NCI-H748 treated with DMSO at 0.1 percent for 48 hours (cell line): ENCODE measurements at regions not wholly inside any gene's neighbourhood (a gene's known extent, or its start where the extent isn't known, plus 50 kb on each side); places are given as distances from the start of the nearest gene placed in this dataset.
"Not testable (repeated sequence)": the region's sequence is repeated elsewhere in the genome, so short reads cannot be mapped to it uniquely, and the experiment has no call there.

Source experiments
- DNase-seq: peaks from one replicate; lab custom pipeline; 2025; lab: John Stamatoyannopoulos, UW

- DNase-seq, result no peak
Measured at GRCh38 chr22:44628835-44629234, 73.2 kb upstream of the PRR5 start.

- DNase-seq, result no peak
Measured at GRCh38 chr22:44628273-44628672, 73.7 kb upstream of the PRR5 start.

- no peak for DNase-seq
Measured at GRCh38 chr22:44627521-44628139, 74.4 kb upstream of the PRR5 start.

GRCh38 chr22:44625981-44626687 is 75.9 kb upstream of the PRR5 start:
- DNase-seq, result peak; percentile 44

- no peak for DNase-seq
Measured at GRCh38 chr22:44625421-44625760, 76.6 kb upstream of the PRR5 start.

GRCh38 chr22:44624689-44625420 is 77.1 kb upstream of the PRR5 start:
- DNase-seq, result no peak

- no peak for DNase-seq
Measured at GRCh38 chr22:44623771-44624510, 78.1 kb upstream of the PRR5 start.

- DNase-seq, result no peak
Measured at GRCh38 chr22:44622679-44623078, 79.3 kb upstream of the PRR5 start.

GRCh38 chr22:44622147-44622427 is 79.9 kb upstream of the PRR5 start:
- peak; percentile 65 for DNase-seq

GRCh38 chr22:44621401-44622146 is 80.4 kb upstream of the PRR5 start:
- no peak for DNase-seq

- no peak for DNase-seq
Measured at GRCh38 chr22:44620841-44621257, 81.2 kb upstream of the PRR5 start.

GRCh38 chr22:44620129-44620840 is 81.7 kb upstream of the PRR5 start:
- peak; percentile 90 for DNase-seq

GRCh38 chr22:44619560-44620128 is 82.4 kb upstream of the PRR5 start:
- DNase-seq, result not testable (repeated sequence)

GRCh38 chr22:44618910-44619309 is 83.1 kb upstream of the PRR5 start:
- DNase-seq, result not testable (repeated sequence)

- no peak for DNase-seq
Measured at GRCh38 chr22:44618400-44618799, 83.6 kb upstream of the PRR5 start.

- no peak for DNase-seq
Measured at GRCh38 chr22:44617828-44618227, 84.2 kb upstream of the PRR5 start.

- DNase-seq, result no peak
Measured at GRCh38 chr22:44616882-44617655, 84.9 kb upstream of the PRR5 start.

- no peak for DNase-seq
Measured at GRCh38 chr22:44616461-44616860, 85.5 kb upstream of the PRR5 start.

GRCh38 chr22:44615602-44616180 is 86.3 kb upstream of the PRR5 start:
- DNase-seq, result no peak

- DNase-seq, result no peak
Measured at GRCh38 chr22:44615146-44615545, 86.9 kb upstream of the PRR5 start.
